ENCODE measurements at regions not wholly inside any gene's neighbourhood (a gene's known extent, or its start where the extent isn't known, plus 50 kb on each side); places are given as distances from the start of the nearest gene placed in this dataset.
A peak's percentile ranks its signal among the peaks of the same experiment; 100 is the strongest.

GRCh38 chr13:40070357-40070756 is 414.9 kb downstream of the COG6 start:
- Histone ChIP-seq H4K20me1 (replicated peaks; ENCODE audit: control insufficient read depth, insufficient read depth, low read length) (no peaks in the 10 kb centered on the region), H3K4me3 (no peak overlapping the region), H3K27ac (ENCODE audit: extremely low read depth, low read depth, low read length) (no peak overlapping the region), H3K9me1 (ENCODE audit: control insufficient read depth, insufficient read depth, low read length) (no peaks in the 10 kb centered on the region), H3K9ac (ENCODE audit: insufficient read depth in 1 of 2, low read depth in 2 of 2, low read length in 2 of 2) (no peak overlapping the region), H3K27me3 (ENCODE audit: control insufficient read depth in 2 of 2, insufficient read depth in 2 of 2, low read length in 2 of 2) (no peaks in the 10 kb centered on the region; a peak in 2 of 5 replicates), H3K4me1 (replicated peaks in 1 of 2; ENCODE audit: control insufficient read depth in 2 of 2, insufficient read depth in 2 of 2, low read length in 2 of 2) (no peaks in the 10 kb centered on the region), H2AFZ (ENCODE audit: low read depth, low read length) (no peak overlapping the region), H3K4me2 (ENCODE audit: insufficient read depth, low read length) (no peak overlapping the region), H3K36me3 (ENCODE audit: control insufficient read depth, insufficient read depth, low read length) (no peaks in the 10 kb centered on the region), H3K79me2 (ENCODE audit: control insufficient read depth, insufficient read depth, low read length) (no peaks in the 10 kb centered on the region), H3K9me3 (replicated peaks; ENCODE audit: control insufficient read depth, insufficient read depth, low read depth, low read length) (no peaks in the 10 kb centered on the region)
- CTCF ChIA-PET (ENCODE audit: low intra/inter-chr PET ratio) = no interaction called here
- ATAC-seq = no peak
- no peak for FAIRE-seq
- in situ Hi-C loops (cut with MboI) (loop anchor here (25.0 kb wide), 1 partner anchor 617 kb away; no protein-coding TSS in a partner anchor), intact Hi-C loops (cut with micrococcal nuclease) (no loop called here)
- no peak for DNase-seq (ENCODE audit: extremely low read depth in 1 of 4, low spot score in 3 of 4)
- no TSS peak for BruUV-seq (replicated peaks)
- WGBS (ENCODE audit: insufficient coverage, low coverage, missing lambda C conversion rate) = 0% methylated on average over 3 of the region's 3 CpGs
- POLR2A ChIA-PET = no interaction called here
- TF ChIP-seq TFE3 (CRISPR knock-in tag; IDR thresholded peaks at IDR 0.05) = peak; percentile 84
- TF ChIP-seq SMAD4 (CRISPR knock-in tag; conservative IDR thresholded peaks at IDR 0.05) = no peak
- TF ChIP-seq RAD51 (IDR thresholded peaks at IDR 0.05; ENCODE audit: borderline replicate concordance, low read depth) = peak; percentile 62
- peak; percentile 28; the same call in 1 of the 2 replicates for TF ChIP-seq USF2 (CRISPR knock-in tag; IDR thresholded peaks at IDR 0.05)
- peak; percentile 24; the same call in 1 of the 2 replicates for TF ChIP-seq CBFA2T2 (conservative IDR thresholded peaks at IDR 0.05)
